NCI-H446 (cell line): ENCODE measurements at regions not wholly inside any gene's neighbourhood (a gene's known extent, or its start where the extent isn't known, plus 50 kb on each side); places are given as distances from the start of the nearest gene placed in this dataset.
"Not testable (repeated sequence)": the region's sequence is repeated elsewhere in the genome, so short reads cannot be mapped to it uniquely, and the experiment has no call there.

Source experiments
- DNase-seq, 2 experiments: peaks; one replicate each; lab custom pipeline; 2025; lab: John Stamatoyannopoulos, UW

DNA sequence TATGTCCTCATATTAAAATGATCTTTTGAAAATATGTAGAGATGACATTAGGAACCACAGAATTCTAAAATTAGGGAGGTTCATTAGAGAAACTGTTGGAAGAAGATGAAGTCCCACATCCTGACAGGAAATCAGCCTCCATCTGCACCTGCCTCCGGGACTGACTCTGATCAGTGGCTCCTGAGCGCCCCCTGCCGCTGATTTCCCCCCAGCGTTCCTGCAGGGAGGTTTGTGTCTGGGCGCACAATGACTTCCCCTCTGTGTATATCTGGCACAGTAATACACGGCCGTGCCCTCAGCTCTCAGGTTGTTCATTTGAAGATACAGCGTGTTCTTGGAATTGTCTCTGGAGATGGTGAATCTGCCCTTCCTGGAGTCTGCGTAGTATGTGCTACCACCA, 883.8 kb downstream of the TMEM121 start:
- not testable (repeated sequence) for DNase-seq

GRCh38 chr14:106414464-106414863, 888.1 kb downstream of the TMEM121 start:
- DNase-seq = no peak

GRCh38 chr14:106417224-106418049, 891.1 kb downstream of the TMEM121 start:
- peak in 1 of 2 experiments; percentile 22 for DNase-seq

DNA sequence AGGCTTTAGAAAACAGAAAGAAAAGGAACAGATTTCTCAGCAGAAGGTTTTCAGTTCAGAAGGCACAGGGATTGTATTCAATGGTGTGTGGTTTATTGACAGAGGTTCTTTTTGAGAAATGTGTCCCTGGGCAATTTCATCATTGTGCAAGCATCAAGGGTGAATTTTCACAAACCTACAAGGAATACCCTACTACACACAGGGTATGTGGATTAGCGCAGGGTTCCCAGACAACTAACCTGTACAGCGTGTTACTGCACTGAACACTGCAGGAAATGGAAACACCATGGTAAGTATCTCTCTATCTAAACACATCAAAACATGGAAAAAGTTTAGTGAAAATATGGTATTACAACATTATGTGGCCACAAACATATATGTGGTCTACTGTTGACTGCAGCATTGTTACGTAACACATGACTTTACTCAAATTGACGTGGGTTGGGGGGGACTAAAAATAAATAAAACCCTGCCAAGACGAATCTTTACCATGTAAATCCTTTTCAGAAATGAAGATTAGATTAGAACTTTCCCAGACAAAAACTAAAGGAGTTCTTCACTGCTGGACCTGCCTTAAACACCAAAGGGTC, 893.1 kb downstream of the TMEM121 start:
- no peak for DNase-seq

- not testable (repeated sequence) for DNase-seq
Observed at GRCh38 chr14:106421431-106422033, 895.1 kb downstream of the TMEM121 start.

GRCh38 chr14:106422066-106422465, 895.7 kb downstream of the TMEM121 start:
- no peak for DNase-seq

DNA sequence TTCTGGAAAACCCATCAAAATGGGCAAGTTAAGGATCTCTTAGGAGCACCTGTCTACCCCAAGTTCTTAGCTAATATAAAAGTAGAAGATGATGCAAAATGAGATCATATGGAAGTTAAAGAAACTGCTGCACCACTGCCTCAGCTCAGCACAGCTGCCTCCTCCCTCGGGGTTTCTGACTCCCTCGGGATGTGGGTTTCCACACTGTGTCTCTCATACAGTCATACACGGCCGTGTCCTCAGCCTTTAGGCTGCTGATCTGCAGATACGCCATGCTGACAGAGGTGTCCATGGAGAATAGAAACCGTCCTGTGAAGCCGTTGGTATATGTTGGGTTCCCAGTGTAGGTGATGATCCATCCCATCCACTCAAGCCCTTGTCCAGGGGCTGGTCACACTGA, 898.8 kb downstream of the TMEM121 start:
- not testable (repeated sequence) for DNase-seq

- DNase-seq = peak in 1 of 2 experiments; percentile 28
Observed at GRCh38 chr14:106436310-106436905, 910.0 kb downstream of the TMEM121 start.

DNA sequence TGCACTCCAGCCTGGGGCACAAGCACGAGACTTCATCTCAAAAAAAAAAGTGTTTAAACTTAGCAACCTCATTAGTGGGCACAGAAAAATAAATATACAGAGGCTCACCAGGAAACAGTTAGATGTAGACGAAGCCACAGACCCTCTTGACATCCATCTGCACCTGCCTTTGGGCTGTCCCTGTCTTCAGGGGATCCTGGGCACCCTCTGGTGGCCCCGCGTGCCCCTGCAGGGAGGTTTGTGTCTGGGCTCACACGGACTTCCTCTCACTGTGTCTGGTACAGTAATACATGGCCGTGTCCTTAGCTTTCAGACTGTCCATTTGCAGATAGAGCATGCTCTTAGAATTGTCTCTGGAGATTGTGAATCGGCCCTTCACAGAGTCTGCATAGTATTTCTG, 916.5 kb downstream of the TMEM121 start:
- DNase-seq = no peak

DNA sequence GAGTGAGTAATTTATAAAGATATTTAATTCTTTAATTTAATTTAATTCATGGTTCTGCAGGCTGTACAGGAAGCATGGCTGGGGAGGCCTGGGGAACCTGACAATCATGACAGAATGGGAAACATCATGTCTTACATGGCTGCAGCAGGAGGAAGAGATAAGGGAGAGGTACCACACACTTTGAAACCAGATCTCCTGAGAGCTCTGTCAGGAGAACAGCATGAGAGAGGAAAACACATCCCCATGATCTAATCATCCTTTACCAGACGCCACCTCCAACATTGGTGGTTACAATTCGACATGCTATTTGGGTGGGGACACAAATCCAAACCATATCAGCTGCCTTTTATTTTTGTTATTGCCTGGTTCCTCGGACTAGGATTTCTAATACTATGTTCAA, 928.6 kb downstream of the TMEM121 start:
- DNase-seq = no peak

GRCh38 chr14:106459971-106460730, 933.8 kb downstream of the TMEM121 start:
- DNase-seq = peak in 1 of 2 experiments; percentile 49

DNA sequence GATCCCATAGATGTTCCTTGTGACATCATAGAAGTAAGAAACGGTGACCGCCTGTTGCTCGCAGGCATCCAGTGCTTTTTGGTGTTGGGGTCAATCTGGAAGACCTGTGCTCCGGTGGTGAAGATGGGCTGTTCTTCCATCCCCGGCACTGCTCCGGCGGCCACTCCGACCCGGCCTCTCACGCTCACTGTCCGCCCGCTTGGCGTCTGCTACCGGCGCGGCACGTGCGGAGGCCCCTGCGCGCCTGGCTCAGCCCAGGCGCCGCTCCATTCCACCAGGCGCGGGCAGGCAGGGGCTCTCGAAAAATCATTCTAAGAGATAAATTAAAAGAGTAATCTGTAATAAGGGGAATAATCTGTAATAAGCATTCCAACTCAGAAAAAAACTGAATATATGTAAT, 934.5 kb downstream of the TMEM121 start:
- no peak for DNase-seq

DNA sequence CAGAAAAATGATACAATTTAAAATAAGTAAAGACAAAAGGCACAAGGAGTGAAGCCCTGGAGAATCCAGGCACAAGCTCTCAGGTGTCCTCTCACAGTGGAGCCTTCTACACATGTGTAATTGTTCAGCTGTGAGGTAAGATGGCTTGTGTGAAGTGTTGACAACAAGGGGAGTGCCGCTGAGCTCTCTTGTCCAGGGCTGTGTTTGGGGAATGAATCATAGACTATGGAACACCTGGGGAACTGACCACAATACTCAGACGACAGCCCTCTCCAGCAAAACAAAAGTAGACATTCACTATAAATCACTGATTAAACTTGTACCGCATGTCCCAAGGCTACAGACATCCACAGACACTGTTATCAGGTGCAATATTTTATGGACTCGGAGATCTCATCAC, 940.1 kb downstream of the TMEM121 start:
- DNase-seq = not testable (repeated sequence)

GRCh38 chr14:106468869-106469268, 942.5 kb downstream of the TMEM121 start:
- not testable (repeated sequence) for DNase-seq

- DNase-seq = not testable (repeated sequence)
Observed at GRCh38 chr14:106470028-106470427, 943.6 kb downstream of the TMEM121 start.

- DNase-seq = not testable (repeated sequence)
Observed at GRCh38 chr14:106474261-106475028, 948.1 kb downstream of the TMEM121 start.

DNA sequence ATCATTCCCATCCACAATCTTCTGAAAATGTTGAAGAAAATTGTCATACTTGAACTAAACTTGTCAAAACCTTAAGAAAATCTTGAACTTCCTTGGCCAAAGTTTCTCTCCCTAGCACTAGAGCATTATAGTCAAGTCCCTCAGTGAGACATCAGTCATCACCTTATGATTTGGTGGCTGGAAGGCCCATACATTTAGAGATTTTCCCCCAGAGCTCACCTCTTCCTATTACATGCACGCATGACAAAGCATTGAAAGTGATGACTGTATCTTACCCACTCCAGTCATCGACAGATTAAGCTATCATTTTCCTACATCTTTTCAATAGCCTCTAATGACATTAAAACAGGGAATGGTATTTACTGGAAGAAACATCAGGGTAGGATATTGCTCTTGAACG, 948.8 kb downstream of the TMEM121 start:
- DNase-seq = not testable (repeated sequence)

DNA sequence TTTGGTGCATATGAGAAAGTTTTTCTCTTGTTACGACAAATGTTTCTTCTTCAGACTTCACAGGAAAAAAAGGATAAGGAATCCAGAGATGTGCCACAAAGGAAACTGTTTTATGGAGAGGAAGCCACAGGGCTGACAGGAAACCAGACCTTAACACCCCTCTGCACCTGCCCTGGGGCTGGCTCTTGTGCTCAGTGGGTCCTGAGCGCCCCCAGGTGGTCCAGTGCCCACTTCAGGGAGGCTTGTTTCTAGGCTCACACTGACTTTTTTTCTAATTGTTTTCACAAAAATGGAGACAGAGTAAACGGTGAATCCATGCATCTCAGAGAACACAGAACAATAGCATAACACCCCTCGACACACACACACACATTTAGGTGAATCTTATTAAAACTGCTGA, 951.2 kb downstream of the TMEM121 start:
- not testable (repeated sequence) for DNase-seq

DNA sequence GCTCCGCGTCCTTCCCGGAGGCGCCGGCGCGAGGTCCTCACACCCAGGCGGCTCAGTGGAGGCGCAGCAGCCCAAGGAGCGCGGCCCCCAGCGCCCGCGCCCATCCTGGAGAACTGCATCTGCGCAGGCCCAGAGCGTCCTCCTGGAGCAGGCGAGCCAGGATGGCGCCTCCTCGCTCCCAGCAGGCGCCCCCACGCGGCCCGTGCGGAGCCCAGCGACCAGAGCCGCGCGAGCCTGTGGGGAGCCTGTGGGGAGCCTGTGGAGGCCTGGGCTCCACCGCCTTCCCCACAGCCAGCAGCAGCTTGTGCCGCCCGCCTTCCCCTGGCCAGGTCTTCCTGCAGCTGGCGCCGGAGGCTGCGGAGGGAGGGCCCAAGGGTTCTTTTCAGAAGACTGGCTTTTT, 953.9 kb downstream of the TMEM121 start:
- DNase-seq = not testable (repeated sequence)

DNA sequence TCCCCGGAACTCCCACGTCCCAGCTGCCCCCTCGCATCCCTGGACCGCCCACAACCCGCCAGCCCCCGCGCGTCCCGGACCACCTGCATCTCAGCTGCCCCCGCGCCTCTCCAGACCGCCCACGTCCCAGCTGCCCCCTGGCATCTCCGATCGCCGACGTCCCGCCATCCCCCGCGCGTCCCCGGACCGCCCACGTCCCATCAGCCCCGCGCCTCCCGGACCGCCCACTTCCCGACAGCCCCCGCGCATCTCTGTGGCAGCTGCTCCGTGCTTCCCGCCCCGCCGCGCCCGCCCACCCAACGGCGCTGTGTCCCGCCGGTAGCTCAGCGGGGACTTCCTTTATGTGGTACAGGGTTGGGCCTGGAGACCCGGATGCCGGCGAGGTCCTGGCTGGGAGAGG, 955.8 kb downstream of the TMEM121 start:
- DNase-seq = not testable (repeated sequence)

- DNase-seq = no peak
Observed at GRCh38 chr14:106487600-106487999, 961.2 kb downstream of the TMEM121 start.
